ENCODE measurements at regions not wholly inside any gene's neighbourhood (a gene's known extent, or its start where the extent isn't known, plus 50 kb on each side); places are given as distances from the start of the nearest gene placed in this dataset.
"Not testable (repeated sequence)": the region's sequence is repeated elsewhere in the genome, so short reads cannot be mapped to it uniquely, and the experiment has no call there.

- no peak for FAIRE-seq
- DNase-seq (ENCODE audit: insufficient read length, low spot score), result no peak
These were observed 600.6 kb upstream of the CDH11 start for GRCh38 chr16:65722429-65722828.

GRCh38 chr16:65717846-65718245 lies 596.0 kb upstream of the CDH11 start:
- no peak for DNase-seq (ENCODE audit: insufficient read length, low spot score)
- FAIRE-seq, result no peak

GRCh38 chr16:65716737-65717700 lies 595.2 kb upstream of the CDH11 start:
- no peak for FAIRE-seq
- no peak for DNase-seq (ENCODE audit: insufficient read length, low spot score)

- DNase-seq (ENCODE audit: insufficient read length, low spot score), result no peak
- FAIRE-seq, result no peak
These were observed 591.4 kb upstream of the CDH11 start for GRCh38 chr16:65713181-65713808.

- FAIRE-seq (no peak), DNase-seq (ENCODE audit: insufficient read length, low spot score) (no peak)
These were observed 588.2 kb upstream of the CDH11 start for GRCh38 chr16:65710107-65710506.

- no peak for DNase-seq (ENCODE audit: insufficient read length, low spot score)
- FAIRE-seq, result no peak
These were observed 583.0 kb upstream of the CDH11 start for GRCh38 chr16:65704866-65705265.

GRCh38 chr16:65702707-65703402 lies 581.0 kb upstream of the CDH11 start:
- no peak for FAIRE-seq
- DNase-seq (ENCODE audit: insufficient read length, low spot score), result no peak

- FAIRE-seq (no peak), DNase-seq (ENCODE audit: insufficient read length, low spot score) (no peak)
These were observed 578.7 kb upstream of the CDH11 start for GRCh38 chr16:65700596-65700995.

- DNase-seq (ENCODE audit: insufficient read length, low spot score) (no peak), FAIRE-seq (no peak)
These were observed 577.0 kb upstream of the CDH11 start for GRCh38 chr16:65698791-65699321.

GRCh38 chr16:65697521-65697920 lies 575.7 kb upstream of the CDH11 start:
- no peak for DNase-seq (ENCODE audit: insufficient read length, low spot score)
- FAIRE-seq, result no peak

GRCh38 chr16:65697065-65697464 lies 575.2 kb upstream of the CDH11 start:
- FAIRE-seq (no peak), DNase-seq (ENCODE audit: insufficient read length, low spot score) (no peak)

- DNase-seq (ENCODE audit: insufficient read length, low spot score); FAIRE-seq: not testable (repeated sequence)
These were observed 570.0 kb upstream of the CDH11 start for GRCh38 chr16:65691846-65692245.

- FAIRE-seq (no peak), DNase-seq (ENCODE audit: insufficient read length, low spot score) (no peak)
These were observed 567.9 kb upstream of the CDH11 start for GRCh38 chr16:65689726-65690125.

- FAIRE-seq, result no peak
These were observed 566.4 kb upstream of the CDH11 start for GRCh38 chr16:65688301-65688700.

GRCh38 chr16:65684230-65684629 lies 562.4 kb upstream of the CDH11 start:
- FAIRE-seq, result no peak
- DNase-seq (ENCODE audit: insufficient read length, low spot score), result no peak

More at GRCh38 chr16:65688301-65688700, 566.4 kb upstream of the CDH11 start:
- DNase-seq (ENCODE audit: insufficient read length, low spot score), result no peak

GRCh38 chr16:65681406-65681805 lies 559.5 kb upstream of the CDH11 start:
- DNase-seq (ENCODE audit: insufficient read length, low spot score), result no peak

GRCh38 chr16:65679785-65680184 lies 557.9 kb upstream of the CDH11 start:
- no peak for DNase-seq (ENCODE audit: insufficient read length, low spot score)
- no peak for FAIRE-seq

More at GRCh38 chr16:65681406-65681805, 559.5 kb upstream of the CDH11 start:
- FAIRE-seq, result no peak

GRCh38 chr16:65675161-65675560 lies 553.3 kb upstream of the CDH11 start:
- FAIRE-seq (no peak), DNase-seq (ENCODE audit: insufficient read length, low spot score) (no peak)

GRCh38 chr16:65672960-65673359 lies 551.1 kb upstream of the CDH11 start:
- no peak for DNase-seq (ENCODE audit: insufficient read length, low spot score)
- FAIRE-seq, result no peak

- FAIRE-seq (no peak), DNase-seq (ENCODE audit: insufficient read length, low spot score) (no peak)
These were observed 549.2 kb upstream of the CDH11 start for GRCh38 chr16:65671071-65671470.

- FAIRE-seq, result no peak
- no peak for DNase-seq (ENCODE audit: insufficient read length, low spot score)
These were observed 546.3 kb upstream of the CDH11 start for GRCh38 chr16:65668064-65668595.

All from GM19239 (cell line).